ENCODE measurements at regions not wholly inside any gene's neighbourhood (a gene's known extent, or its start where the extent isn't known, plus 50 kb on each side); places are given as distances from the start of the nearest gene placed in this dataset.
"Not testable (repeated sequence)": the region's sequence is repeated elsewhere in the genome, so short reads cannot be mapped to it uniquely, and the experiment has no call there.

- DNase-seq (ENCODE audit: low read depth in 2 of 2): no peak
Observed at GRCh38 chr1:213464786-213465460, 413.9 kb downstream of the RPS6KC1 start.

- DNase-seq (ENCODE audit: low read depth in 2 of 2): no peak
Observed at GRCh38 chr1:213466541-213466940, 415.5 kb downstream of the RPS6KC1 start.

- DNase-seq (ENCODE audit: low read depth in 2 of 2): no peak
Observed at GRCh38 chr1:213474054-213474453, 423.0 kb downstream of the RPS6KC1 start.

- no peak for DNase-seq (ENCODE audit: low read depth in 2 of 2)
Observed at GRCh38 chr1:213481395-213481794, 430.4 kb downstream of the RPS6KC1 start.

- no peak for DNase-seq (ENCODE audit: low read depth in 2 of 2)
Observed at GRCh38 chr1:213484333-213484732, 433.3 kb downstream of the RPS6KC1 start.

- no peak for DNase-seq (ENCODE audit: low read depth in 2 of 2)
Observed at GRCh38 chr1:213484758-213485157, 433.7 kb downstream of the RPS6KC1 start.

- DNase-seq (ENCODE audit: low read depth in 2 of 2): no peak
Observed at GRCh38 chr1:213486488-213486887, 435.4 kb downstream of the RPS6KC1 start.

GRCh38 chr1:213491468-213491867, 440.4 kb downstream of the RPS6KC1 start:
- DNase-seq (ENCODE audit: low read depth in 2 of 2): no peak

- no peak for DNase-seq (ENCODE audit: low read depth in 2 of 2)
Observed at GRCh38 chr1:213492161-213493041, 441.4 kb downstream of the RPS6KC1 start.

GRCh38 chr1:213499444-213499843, 448.4 kb downstream of the RPS6KC1 start:
- no peak for DNase-seq (ENCODE audit: low read depth in 2 of 2)

GRCh38 chr1:213507472-213508223, 456.6 kb downstream of the RPS6KC1 start:
- DNase-seq (ENCODE audit: low read depth in 2 of 2): no peak

- DNase-seq (ENCODE audit: low read depth in 2 of 2): no peak
Observed at GRCh38 chr1:213511173-213511572, 460.1 kb downstream of the RPS6KC1 start.

- no peak for DNase-seq (ENCODE audit: low read depth in 2 of 2)
Observed at GRCh38 chr1:213512316-213512715, 461.3 kb downstream of the RPS6KC1 start.

- DNase-seq (ENCODE audit: low read depth in 2 of 2): no peak
Observed at GRCh38 chr1:213513006-213513405, 462.0 kb downstream of the RPS6KC1 start.

- not testable (repeated sequence) for DNase-seq (ENCODE audit: low read depth in 2 of 2)
Observed at GRCh38 chr1:213514408-213515179, 463.6 kb downstream of the RPS6KC1 start.

GRCh38 chr1:213519098-213519497, 468.1 kb downstream of the RPS6KC1 start:
- no peak for DNase-seq (ENCODE audit: low read depth in 2 of 2)

GRCh38 chr1:213521206-213521605, 466.6 kb upstream of the PROX1 start:
- DNase-seq (ENCODE audit: low read depth in 2 of 2): no peak

GRCh38 chr1:213523781-213524398, 463.9 kb upstream of the PROX1 start:
- DNase-seq (ENCODE audit: low read depth in 2 of 2): no peak

- DNase-seq (ENCODE audit: low read depth in 2 of 2): no peak
Observed at GRCh38 chr1:213526306-213526705, 461.5 kb upstream of the PROX1 start.

- DNase-seq (ENCODE audit: low read depth in 2 of 2): no peak
Observed at GRCh38 chr1:213530611-213531320, 457.0 kb upstream of the PROX1 start.
